MCF 10A (cell line): ENCODE measurements at regions not wholly inside any gene's neighbourhood (a gene's known extent, or its start where the extent isn't known, plus 50 kb on each side); places are given as distances from the start of the nearest gene placed in this dataset.

ENCODE experiments used
- BruUV-seq: library from RNA; stranded (reverse); fragments of 400-500 nt; replicated peaks from 2 replicates; lab custom pipeline; 2021; lab: Mats Ljungman, UMichigan
- CTCF ChIA-PET: fragments of 300-600 bp; sonication (Branson Sonifier 250); formaldehyde crosslinking; extraction: SDS; loops from one replicate; lab custom pipeline; 2021; ENCODE audit warnings: antibody characterized with exemption, inconsistent platforms; lab: Yijun Ruan, JAX
- POLR2A ChIA-PET: fragments of 300-600, 350-650 bp; sonication (Branson Sonifier 250); formaldehyde crosslinking; extraction: SDS; loops from one replicate; lab custom pipeline; 2020; ENCODE audit warnings: antibody characterized with exemption, inconsistent platforms; lab: Yijun Ruan, JAX
- DNase-seq: peaks from one replicate; pipeline ENCODE4 v3.0.0-alpha.2; 2018; ENCODE audit not compliant: unreplicated experiment
- H3K27ac Mint-ChIP-seq: one replicate; pipeline ENCODE4 v1.8.0; 2022; ENCODE audit warnings: mild to moderate bottlenecking, low read depth, mixed read lengths; ENCODE audit not compliant: unreplicated experiment
- H3K27me3 Mint-ChIP-seq: one replicate; pipeline ENCODE4 v1.8.0; 2022; ENCODE audit warnings: mixed read lengths; ENCODE audit not compliant: insufficient read depth, unreplicated experiment
- H3K36me3 Mint-ChIP-seq: one replicate; pipeline ENCODE4 v1.8.0; 2022; ENCODE audit warnings: mild to moderate bottlenecking, moderate library complexity, mixed read lengths; ENCODE audit not compliant: insufficient read depth, unreplicated experiment
- H3K4me1 Mint-ChIP-seq: one replicate; pipeline ENCODE4 v1.8.0; 2022; ENCODE audit warnings: mixed read lengths; ENCODE audit not compliant: insufficient read depth, unreplicated experiment
- H3K4me3 Mint-ChIP-seq: one replicate; pipeline ENCODE4 v1.8.0; 2022; ENCODE audit warnings: mild to moderate bottlenecking, moderate library complexity, mixed read lengths; ENCODE audit not compliant: unreplicated experiment
- H3K9me3 Mint-ChIP-seq: one replicate; pipeline ENCODE4 v1.8.0; 2022; ENCODE audit warnings: mixed read lengths; ENCODE audit not compliant: unreplicated experiment
- intact Hi-C: fragments of 100-400 bp; cut with micrococcal nuclease; formaldehyde crosslinking; loops from 2 replicates; pipeline ENCODE4 v1.14.1; 2022
- TF ChIP-seq, protein P1 (sequence below): fragments of 200-600 bp; IDR thresholded peaks from one replicate; pipeline ENCODE4 v1.8.0; 2022; ENCODE audit warnings: antibody characterized with exemption, mild to moderate bottlenecking; ENCODE audit not compliant: unreplicated experiment

GRCh38 chr2:88834866-88835265, 143.4 kb downstream of the RPIA start:
- no peak overlapping the region for H3K4me3 Mint-ChIP-seq
- no peaks in the 10 kb centered on the region for H3K9me3 Mint-ChIP-seq
- no TSS peak for BruUV-seq
- intact Hi-C loops: no loop called here
- no peak for DNase-seq
- no peak overlapping the region for H3K27ac Mint-ChIP-seq
- TF ChIP-seq, protein P1, sequence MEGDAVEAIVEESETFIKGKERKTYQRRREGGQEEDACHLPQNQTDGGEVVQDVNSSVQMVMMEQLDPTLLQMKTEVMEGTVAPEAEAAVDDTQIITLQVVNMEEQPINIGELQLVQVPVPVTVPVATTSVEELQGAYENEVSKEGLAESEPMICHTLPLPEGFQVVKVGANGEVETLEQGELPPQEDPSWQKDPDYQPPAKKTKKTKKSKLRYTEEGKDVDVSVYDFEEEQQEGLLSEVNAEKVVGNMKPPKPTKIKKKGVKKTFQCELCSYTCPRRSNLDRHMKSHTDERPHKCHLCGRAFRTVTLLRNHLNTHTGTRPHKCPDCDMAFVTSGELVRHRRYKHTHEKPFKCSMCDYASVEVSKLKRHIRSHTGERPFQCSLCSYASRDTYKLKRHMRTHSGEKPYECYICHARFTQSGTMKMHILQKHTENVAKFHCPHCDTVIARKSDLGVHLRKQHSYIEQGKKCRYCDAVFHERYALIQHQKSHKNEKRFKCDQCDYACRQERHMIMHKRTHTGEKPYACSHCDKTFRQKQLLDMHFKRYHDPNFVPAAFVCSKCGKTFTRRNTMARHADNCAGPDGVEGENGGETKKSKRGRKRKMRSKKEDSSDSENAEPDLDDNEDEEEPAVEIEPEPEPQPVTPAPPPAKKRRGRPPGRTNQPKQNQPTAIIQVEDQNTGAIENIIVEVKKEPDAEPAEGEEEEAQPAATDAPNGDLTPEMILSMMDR: no peak
- no peaks in the 10 kb centered on the region for H3K4me1 Mint-ChIP-seq
- POLR2A ChIA-PET: no interaction called here
- H3K27me3 Mint-ChIP-seq: peaks cover 22% of the 10 kb centered on the region
- no peaks in the 10 kb centered on the region for H3K36me3 Mint-ChIP-seq
- CTCF ChIA-PET: interaction anchor here (1.0 kb wide), 1 partner anchor 38 kb away, joined by 4 read pairs; no protein-coding TSS in a partner anchor

DNA sequence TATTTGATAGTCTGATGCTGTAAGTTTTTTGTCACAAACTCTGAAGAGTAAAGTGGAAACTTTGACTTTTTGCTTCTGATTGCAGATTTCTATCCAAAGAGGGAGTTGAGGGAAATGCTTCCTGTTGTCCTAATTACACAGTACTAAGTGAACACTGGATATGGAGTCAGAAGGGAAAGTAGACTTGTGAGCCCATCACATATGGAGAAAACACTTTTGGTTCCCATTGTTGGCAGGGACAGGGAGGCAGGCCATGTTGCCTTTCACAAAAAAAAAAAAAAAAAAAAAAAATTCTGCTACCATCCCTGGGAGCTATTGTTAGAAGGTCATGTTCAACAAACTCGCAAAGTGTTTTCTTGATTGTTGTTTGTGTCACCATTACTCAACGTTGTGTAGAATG, 144.3 kb downstream of the RPIA start:
- TF ChIP-seq, protein P1: no peak
- BruUV-seq: no TSS peak
- no peak overlapping the region for H3K27ac Mint-ChIP-seq
- peaks cover 28% of the 10 kb centered on the region for H3K27me3 Mint-ChIP-seq
- H3K4me3 Mint-ChIP-seq: no peak overlapping the region
- ChIA-PET POLR2A (no interaction called here), CTCF (no interaction called here)
- no peak for DNase-seq
- no peaks in the 10 kb centered on the region for H3K36me3 Mint-ChIP-seq
- intact Hi-C loops: no loop called here
- no peaks in the 10 kb centered on the region for H3K9me3 Mint-ChIP-seq
- no peaks in the 10 kb centered on the region for H3K4me1 Mint-ChIP-seq

- no peaks in the 10 kb centered on the region for H3K36me3 Mint-ChIP-seq
- CTCF ChIA-PET: no interaction called here
- no peak overlapping the region for H3K27ac Mint-ChIP-seq
- POLR2A ChIA-PET: no interaction called here
- intact Hi-C loops: no loop called here
- no peaks in the 10 kb centered on the region for H3K4me1 Mint-ChIP-seq
- no TSS peak for BruUV-seq
- no peaks in the 10 kb centered on the region for H3K9me3 Mint-ChIP-seq
- TF ChIP-seq, protein P1: no peak
- H3K27me3 Mint-ChIP-seq: peaks cover 34% of the 10 kb centered on the region
- no peak overlapping the region for H3K4me3 Mint-ChIP-seq
- no peak for DNase-seq
Observed at GRCh38 chr2:88836351-88836750, 144.9 kb downstream of the RPIA start.

DNA sequence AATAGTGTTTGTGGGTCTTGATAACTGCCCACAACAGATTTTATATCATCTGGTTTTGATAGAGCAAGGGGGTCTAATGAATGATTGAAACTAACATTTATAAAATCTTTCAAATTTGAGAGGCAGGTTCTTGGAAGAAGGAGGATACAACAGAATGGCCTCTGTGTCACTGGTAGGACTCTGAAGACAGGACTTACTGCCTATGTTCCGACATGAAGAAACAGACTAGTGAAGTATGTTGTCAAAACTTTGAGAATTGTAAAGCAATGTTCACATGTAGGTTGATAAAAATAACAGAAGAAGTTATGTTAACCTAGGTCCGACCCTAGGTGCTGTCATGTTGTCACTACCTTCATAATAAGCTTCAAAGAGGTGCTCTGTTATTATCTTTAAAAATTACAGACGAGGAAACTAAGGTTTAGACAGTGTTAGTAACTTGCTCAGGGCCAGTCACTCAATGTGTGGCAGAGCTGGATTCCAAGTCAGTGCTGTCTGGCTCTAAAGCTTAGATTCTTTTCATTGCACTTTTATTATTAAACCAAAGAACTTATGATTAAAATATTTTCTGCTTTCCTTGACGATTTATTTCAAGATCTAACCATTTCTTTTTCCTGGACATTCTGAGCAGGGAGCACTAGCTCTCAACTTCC, 146.2 kb downstream of the RPIA start:
- TF ChIP-seq, protein P1: no peak
- POLR2A ChIA-PET: no interaction called here
- intact Hi-C loops: no loop called here
- Mint-ChIP-seq H3K36me3 (no peaks in the 10 kb centered on the region), H3K9me3 (no peaks in the 10 kb centered on the region), H3K27ac (no peak overlapping the region), H3K27me3 (peaks cover 47% of the 10 kb centered on the region), H3K4me3 (no peak overlapping the region), H3K4me1 (no peaks in the 10 kb centered on the region)
- DNase-seq: no peak
- no TSS peak for BruUV-seq
- CTCF ChIA-PET: interaction anchor here (1.6 kb wide), 1 partner anchor 43 kb away, joined by 4 read pairs; no protein-coding TSS in a partner anchor
